ENCODE measurements at regions not wholly inside any gene's neighbourhood (a gene's known extent, or its start where the extent isn't known, plus 50 kb on each side); places are given as distances from the start of the nearest gene placed in this dataset.

DNA sequence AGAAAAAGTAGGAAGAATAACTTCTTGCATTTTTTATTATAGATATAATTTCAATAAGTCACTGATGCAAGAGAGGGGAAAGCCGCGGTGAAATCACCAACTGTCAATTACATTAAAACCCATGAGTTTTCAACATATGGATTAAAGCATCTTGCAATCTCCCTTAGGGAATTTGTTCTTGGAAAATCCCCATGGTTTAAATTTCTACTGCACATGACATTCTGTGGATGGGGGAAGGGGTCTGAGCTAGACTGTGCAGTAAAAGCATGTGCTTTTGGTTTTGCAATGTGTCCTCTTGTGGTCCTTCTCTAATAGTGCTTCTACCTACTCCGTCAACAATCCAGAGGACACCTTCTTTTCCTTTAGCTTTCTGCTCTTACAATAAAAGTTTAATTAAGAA is 894.0 kb downstream of the DCDC2C start:
- in situ Hi-C loops (cut with HindIII; ENCODE audit: low pct_ligation_motif_present, low sequenced_read_pairs) = no loop called here
- no peak for DNase-seq
- H3K27ac ChIP-seq = no peak overlapping the region
- no peaks in the 10 kb centered on the region for H3K27me3 ChIP-seq (replicated peaks)
- TF ChIP-seq CTCF (IDR thresholded peaks at IDR 0.05; ENCODE audit: low read depth, low read length, missing control alignments) = no peak
- no peaks in the 10 kb centered on the region for H3K36me3 ChIP-seq (replicated peaks)
- no peak overlapping the region for H3K4me3 ChIP-seq (ENCODE audit: low read depth, low read length)

DNA sequence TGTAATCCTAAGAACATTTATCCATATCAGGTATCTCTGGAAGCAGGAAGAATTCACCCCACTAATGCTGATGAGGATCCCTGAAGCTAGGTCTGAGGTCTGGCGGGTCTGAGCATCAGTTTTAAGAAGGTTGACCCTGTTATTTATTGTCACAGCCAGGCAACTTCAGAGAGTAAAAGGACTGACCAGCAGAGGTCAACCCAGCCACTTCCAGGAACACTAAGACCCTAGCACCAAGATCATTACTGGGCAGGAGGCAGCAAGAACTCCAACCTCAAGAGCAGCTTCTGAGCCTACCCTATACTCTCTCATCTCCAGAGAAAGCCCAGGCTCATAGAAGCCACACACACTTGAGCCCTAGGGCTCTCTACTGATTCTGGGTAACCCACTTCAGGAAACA is 901.4 kb downstream of the DCDC2C start:
- in situ Hi-C loops (cut with HindIII; ENCODE audit: low pct_ligation_motif_present, low sequenced_read_pairs) = no loop called here
- DNase-seq = no peak
- TF ChIP-seq CTCF (IDR thresholded peaks at IDR 0.05; ENCODE audit: low read depth, low read length, missing control alignments) = no peak
- H3K27me3 ChIP-seq (replicated peaks) = no peaks in the 10 kb centered on the region
- H3K4me3 ChIP-seq (ENCODE audit: low read depth, low read length) = no peak overlapping the region
- no peaks in the 10 kb centered on the region for H3K36me3 ChIP-seq (replicated peaks)
- no peak overlapping the region for H3K27ac ChIP-seq

GRCh38 chr2:4618141-4618540 is 914.8 kb downstream of the DCDC2C start:
- in situ Hi-C loops (cut with HindIII; ENCODE audit: low pct_ligation_motif_present, low sequenced_read_pairs) = no loop called here
- TF ChIP-seq CTCF (IDR thresholded peaks at IDR 0.05; ENCODE audit: low read depth, low read length, missing control alignments) = no peak
- H3K4me3 ChIP-seq (ENCODE audit: low read depth, low read length) = no peak overlapping the region
- no peak for DNase-seq
- H3K36me3 ChIP-seq (replicated peaks) = no peaks in the 10 kb centered on the region
- H3K27me3 ChIP-seq (replicated peaks) = no peaks in the 10 kb centered on the region
- no peak overlapping the region for H3K27ac ChIP-seq

DNA sequence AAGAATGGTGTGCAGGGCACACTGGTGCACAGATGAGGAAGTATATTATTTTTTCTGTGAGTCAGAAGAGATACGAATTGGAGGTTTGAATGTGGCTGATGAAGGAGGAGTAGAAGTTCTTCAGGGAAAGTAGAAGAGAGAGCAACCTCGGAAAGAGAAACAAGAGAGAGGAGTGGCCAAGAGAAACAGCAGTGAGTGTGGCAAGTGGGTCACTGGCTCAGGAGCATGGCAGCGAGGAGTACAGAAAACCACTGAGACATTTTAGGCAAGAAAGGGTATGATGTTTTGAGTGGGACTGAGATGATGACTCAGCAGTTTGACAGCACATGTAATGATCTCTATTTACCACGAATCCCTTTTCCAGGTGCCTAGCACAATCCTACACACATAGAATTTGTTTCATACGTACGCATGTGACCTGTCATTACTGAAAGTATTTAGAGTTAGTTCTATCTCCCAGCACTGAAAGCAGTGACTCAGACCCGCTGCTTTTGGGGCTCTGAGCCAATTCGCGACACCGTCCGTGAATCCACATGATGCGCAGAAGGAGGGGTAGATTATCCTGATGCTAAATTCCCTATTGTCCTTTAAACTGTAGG is 915.4 kb downstream of the DCDC2C start:
- no peak overlapping the region for H3K27ac ChIP-seq
- H3K36me3 ChIP-seq (replicated peaks) = no peaks in the 10 kb centered on the region
- H3K4me3 ChIP-seq (ENCODE audit: low read depth, low read length) = no peak overlapping the region
- no peak for TF ChIP-seq CTCF (IDR thresholded peaks at IDR 0.05; ENCODE audit: low read depth, low read length, missing control alignments)
- no peak for DNase-seq
- in situ Hi-C loops (cut with HindIII; ENCODE audit: low pct_ligation_motif_present, low sequenced_read_pairs) = no loop called here
- H3K27me3 ChIP-seq (replicated peaks) = no peaks in the 10 kb centered on the region

GRCh38 chr2:4628998-4629501 is 925.7 kb downstream of the DCDC2C start:
- Histone ChIP-seq H3K36me3 (replicated peaks) (no peaks in the 10 kb centered on the region), H3K27me3 (replicated peaks) (no peaks in the 10 kb centered on the region), H3K4me3 (ENCODE audit: low read depth, low read length) (no peak overlapping the region), H3K27ac (no peak overlapping the region)
- in situ Hi-C loops (cut with HindIII; ENCODE audit: low pct_ligation_motif_present, low sequenced_read_pairs) = no loop called here
- DNase-seq = no peak
- TF ChIP-seq CTCF (IDR thresholded peaks at IDR 0.05; ENCODE audit: low read depth, low read length, missing control alignments) = no peak

DNA sequence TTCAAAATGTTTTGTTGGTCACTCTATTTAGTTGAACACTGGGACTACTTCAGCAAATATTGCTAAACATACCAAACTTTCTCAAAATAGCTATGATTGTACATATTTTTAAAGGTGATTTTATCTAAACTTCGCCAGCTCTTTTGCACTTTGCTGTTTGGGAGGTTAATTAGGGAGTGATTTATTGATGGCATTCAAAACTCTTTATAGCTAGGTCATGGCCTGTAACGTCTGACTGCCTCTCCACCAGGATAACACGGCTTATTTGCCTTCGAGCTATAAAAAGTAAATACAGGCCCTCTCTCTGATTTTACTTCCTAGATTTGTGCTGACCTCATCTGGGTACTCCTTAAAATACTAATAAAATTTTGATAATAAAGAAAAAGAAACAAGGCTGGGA is 931.9 kb downstream of the DCDC2C start:
- no peak overlapping the region for H3K27ac ChIP-seq
- no peak for DNase-seq

More for the DNA sequence above, 931.9 kb downstream of the DCDC2C start:
- Histone ChIP-seq H3K27me3 (replicated peaks) (no peaks in the 10 kb centered on the region), H3K4me3 (ENCODE audit: low read depth, low read length) (no peak overlapping the region), H3K36me3 (replicated peaks) (no peaks in the 10 kb centered on the region)
- in situ Hi-C loops (cut with HindIII; ENCODE audit: low pct_ligation_motif_present, low sequenced_read_pairs) = no loop called here
- no peak for TF ChIP-seq CTCF (IDR thresholded peaks at IDR 0.05; ENCODE audit: low read depth, low read length, missing control alignments)
